Activated CD8-positive, alpha-beta memory T cell treated with anti-CD3 and anti-CD28 coated beads for 36 hours (primary cell): ENCODE measurements at regions not wholly inside any gene's neighbourhood (a gene's known extent, or its start where the extent isn't known, plus 50 kb on each side); places are given as distances from the start of the nearest gene placed in this dataset.
"Not testable (repeated sequence)": the region's sequence is repeated elsewhere in the genome, so short reads cannot be mapped to it uniquely, and the experiment has no call there.

Experiments
- CTCF ChIA-PET: fragments of 350-600 bp; sonication (Branson Sonifier 250); formaldehyde crosslinking; loops from one replicate; lab custom pipeline; 2021; ENCODE audit warnings: antibody characterized with exemption; lab: Charles Lee
- POLR2A ChIA-PET: fragments of 350-600 bp; sonication (Branson Sonifier 250); formaldehyde crosslinking; loops from one replicate; lab custom pipeline; 2021; ENCODE audit warnings: antibody characterized with exemption; lab: Charles Lee

DNA sequence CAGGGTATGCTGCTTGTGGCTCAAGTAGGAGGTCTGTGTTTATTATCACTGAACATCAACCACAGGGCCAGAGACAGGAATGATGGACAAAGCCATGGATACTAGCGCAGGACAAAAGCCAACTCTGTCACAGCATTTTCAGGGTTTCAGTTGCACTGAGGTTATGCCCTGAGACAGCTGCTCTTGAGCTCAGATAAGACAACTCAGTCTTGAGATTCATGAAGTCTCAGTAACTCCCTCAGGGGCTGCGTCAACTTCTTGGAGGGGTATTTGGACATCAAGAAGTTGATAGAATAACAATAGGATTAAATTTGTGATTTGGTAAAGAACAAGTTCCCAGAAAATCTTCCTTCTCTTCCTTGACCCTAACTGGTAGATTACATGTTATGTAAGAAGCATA is 287.0 kb upstream of the SLC14A2 start:
- CTCF ChIA-PET: no interaction called here

GRCh38 chr18:45328811-45329210 is 286.5 kb upstream of the SLC14A2 start:
- ChIA-PET POLR2A (no interaction called here), CTCF (no interaction called here)

More for the DNA sequence above, 287.0 kb upstream of the SLC14A2 start:
- POLR2A ChIA-PET: no interaction called here

DNA sequence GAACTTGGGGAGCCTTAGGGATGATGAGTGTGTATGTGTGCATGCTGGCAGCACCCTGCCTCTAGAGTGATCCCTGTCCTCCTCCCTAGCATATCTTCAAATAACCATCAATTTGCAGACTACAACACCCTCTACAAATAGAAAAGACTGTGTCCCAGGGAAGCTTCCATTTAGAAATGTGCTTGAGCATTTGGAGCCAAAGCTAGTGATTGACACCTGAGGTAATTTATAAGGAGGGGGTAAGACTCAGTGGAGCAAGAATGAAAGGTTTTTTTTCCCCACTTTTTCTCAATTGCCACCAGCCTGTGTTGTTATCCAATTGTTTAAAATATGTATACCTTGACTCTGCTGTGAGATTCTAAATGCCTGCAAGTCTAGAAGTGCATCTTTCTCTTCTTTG is 286.0 kb upstream of the SLC14A2 start:
- CTCF ChIA-PET: no interaction called here
- POLR2A ChIA-PET: no interaction called here

DNA sequence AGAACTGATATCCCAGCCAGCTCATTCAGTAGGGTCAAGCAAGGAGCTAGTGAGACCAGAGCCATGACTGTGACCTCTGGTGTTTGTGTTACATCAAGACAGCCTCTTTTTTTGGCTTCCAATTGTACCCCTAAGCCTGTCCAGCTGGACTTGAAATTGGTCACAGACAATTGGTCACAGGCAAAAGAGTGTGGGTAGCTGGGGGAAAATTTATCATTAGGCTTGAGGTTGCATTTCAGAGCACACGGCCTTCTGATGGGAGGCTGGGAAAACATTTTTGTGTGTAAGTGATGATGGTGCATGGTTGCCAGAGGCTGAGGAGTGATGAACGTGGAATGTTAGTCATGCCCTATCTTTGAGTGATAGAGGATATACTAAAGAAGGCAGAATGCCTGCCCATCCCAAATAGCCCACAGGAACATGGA is 285.1 kb upstream of the SLC14A2 start:
- CTCF ChIA-PET: no interaction called here
- POLR2A ChIA-PET: no interaction called here

GRCh38 chr18:45332871-45333270 is 282.4 kb upstream of the SLC14A2 start:
- CTCF ChIA-PET: no interaction called here
- POLR2A ChIA-PET: no interaction called here

- ChIA-PET POLR2A (no interaction called here), CTCF (no interaction called here)
These were observed 281.1 kb upstream of the SLC14A2 start for GRCh38 chr18:45334191-45334590.

DNA sequence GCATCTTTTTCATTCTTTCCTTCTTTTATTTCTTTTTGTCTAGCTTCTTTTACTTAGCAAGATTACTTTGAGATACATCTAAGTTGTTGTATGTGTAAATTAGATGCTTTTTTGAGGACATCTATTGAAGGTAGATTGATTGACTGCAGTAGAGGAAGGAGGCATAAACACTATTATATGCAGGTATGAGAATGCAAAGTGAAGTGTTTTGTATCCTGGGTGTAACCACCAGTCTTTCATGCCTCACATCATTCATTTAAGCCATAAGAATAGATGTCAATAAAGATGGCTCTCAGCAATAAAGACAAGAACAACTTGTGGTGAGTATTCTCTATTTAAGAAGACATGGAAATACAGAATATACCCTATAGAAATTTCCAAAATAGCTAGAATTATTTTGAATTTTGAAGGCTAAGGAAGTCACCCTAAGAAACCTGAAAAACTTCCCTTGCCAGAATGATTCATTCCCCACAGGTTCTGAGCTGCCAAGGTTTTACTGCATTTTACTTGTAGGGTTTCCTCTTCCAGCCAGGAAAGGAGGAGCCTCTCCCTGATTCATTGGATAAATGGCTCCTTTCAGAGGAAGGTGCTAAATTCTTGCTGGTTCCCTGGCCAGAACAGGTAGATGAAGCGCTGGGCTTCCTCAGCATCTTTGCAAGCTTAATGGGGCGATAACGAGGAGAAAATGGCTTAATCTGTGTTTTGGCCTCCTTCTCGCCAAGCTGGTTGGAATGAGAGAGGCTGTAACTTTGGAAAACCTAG is 279.8 kb upstream of the SLC14A2 start:
- ChIA-PET CTCF (no interaction called here), POLR2A (no interaction called here)

GRCh38 chr18:45336448-45336847 is 278.8 kb upstream of the SLC14A2 start:
- ChIA-PET POLR2A (no interaction called here), CTCF (no interaction called here)

- POLR2A ChIA-PET: no interaction called here
- CTCF ChIA-PET: no interaction called here
These were observed 277.8 kb upstream of the SLC14A2 start for GRCh38 chr18:45337477-45337876.

GRCh38 chr18:45339810-45340550 is 275.3 kb upstream of the SLC14A2 start:
- POLR2A ChIA-PET: no interaction called here
- CTCF ChIA-PET: no interaction called here

- ChIA-PET POLR2A (no interaction called here), CTCF (no interaction called here)
These were observed 274.4 kb upstream of the SLC14A2 start for GRCh38 chr18:45340884-45341283.

DNA sequence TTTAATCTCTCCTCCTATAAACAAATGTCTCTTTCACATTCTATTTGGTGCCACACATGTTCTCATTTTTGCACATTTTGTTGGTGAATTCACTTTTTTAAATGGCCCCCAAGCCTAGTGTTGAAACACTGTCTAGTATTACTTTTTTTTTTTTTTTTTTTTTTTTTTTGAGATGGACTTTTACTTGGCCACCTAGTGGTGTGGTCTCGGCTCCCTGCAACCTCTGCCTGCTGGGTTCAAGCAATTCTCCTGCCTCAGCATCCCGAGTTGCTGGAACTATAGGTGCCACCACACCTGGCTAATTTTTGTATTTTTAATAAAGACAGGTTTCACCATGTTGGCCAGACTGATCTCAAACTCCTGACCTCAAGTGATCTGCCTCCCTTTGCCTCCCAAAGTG is 273.8 kb upstream of the SLC14A2 start:
- ChIA-PET POLR2A (no interaction called here), CTCF (no interaction called here)

- CTCF ChIA-PET: no interaction called here
- POLR2A ChIA-PET: no interaction called here
These were observed 273.1 kb upstream of the SLC14A2 start for GRCh38 chr18:45342166-45342565.

DNA sequence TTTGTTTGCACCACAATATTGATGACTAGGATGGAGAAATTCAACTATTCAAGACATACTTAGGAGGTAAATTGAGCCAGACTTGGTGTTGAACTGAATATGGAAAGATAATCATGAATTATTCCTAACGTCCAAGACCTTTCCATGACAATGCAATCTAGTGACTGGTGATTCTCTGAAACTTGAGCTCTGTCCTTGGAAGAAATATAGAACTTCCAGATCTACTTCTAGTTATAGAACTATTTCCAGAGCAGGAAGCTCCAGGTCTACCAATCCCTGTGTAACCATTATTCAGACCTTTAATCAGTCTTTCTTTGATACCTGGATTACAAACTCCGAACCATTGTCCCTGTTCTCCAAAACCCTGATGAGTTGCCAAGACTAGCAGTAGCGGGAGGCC is 272.6 kb upstream of the SLC14A2 start:
- POLR2A ChIA-PET: no interaction called here
- CTCF ChIA-PET: no interaction called here

DNA sequence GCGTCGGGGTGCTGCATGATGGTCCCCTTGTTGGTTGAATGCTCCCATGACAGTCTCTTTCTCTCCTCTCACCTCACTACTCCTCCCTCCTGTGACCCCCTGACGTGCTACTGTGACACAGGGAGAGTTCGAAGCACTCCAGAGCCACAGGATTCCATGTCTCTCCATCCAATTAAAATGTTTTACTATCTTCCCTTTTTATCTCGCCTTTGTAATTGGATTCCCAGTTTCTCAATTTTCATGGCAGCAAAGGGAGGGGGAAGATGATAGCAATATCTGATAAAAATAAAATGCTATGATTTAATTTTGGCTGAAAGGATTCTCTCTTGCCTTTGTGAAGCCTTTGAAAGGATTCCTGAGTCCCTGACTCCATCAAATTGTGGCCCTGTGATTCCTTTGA is 271.9 kb upstream of the SLC14A2 start:
- POLR2A ChIA-PET: no interaction called here
- CTCF ChIA-PET: no interaction called here

- CTCF ChIA-PET, POLR2A ChIA-PET: not testable (repeated sequence)
These were observed 270.6 kb upstream of the SLC14A2 start for GRCh38 chr18:45344680-45345079.

- POLR2A ChIA-PET: no interaction called here
These were observed 266.3 kb upstream of the SLC14A2 start for GRCh38 chr18:45349019-45349418.

DNA sequence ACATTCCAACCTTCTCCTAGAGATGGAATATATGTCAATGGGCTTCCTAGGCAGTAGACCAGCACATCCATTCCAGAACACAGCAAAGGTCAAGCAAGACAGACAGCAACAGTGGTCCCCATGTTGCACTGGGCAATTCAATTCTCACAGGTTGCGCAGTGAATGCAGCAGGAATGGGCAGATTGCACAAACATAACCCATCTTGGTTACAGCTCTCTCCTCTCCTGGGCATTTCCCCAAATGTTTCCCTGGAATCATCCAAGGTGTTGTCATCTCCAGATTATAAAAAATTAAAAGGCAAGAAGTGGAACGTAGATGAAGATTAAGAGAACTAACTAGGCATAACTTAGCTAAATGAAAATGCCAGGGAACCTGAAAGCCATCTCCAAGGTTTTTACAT is 265.8 kb upstream of the SLC14A2 start:
- ChIA-PET POLR2A (no interaction called here), CTCF (no interaction called here)

More at GRCh38 chr18:45349019-45349418, 266.3 kb upstream of the SLC14A2 start:
- CTCF ChIA-PET: no interaction called here

- POLR2A ChIA-PET: no interaction called here
- CTCF ChIA-PET: no interaction called here
These were observed 264.7 kb upstream of the SLC14A2 start for GRCh38 chr18:45350404-45351156.

GRCh38 chr18:45352874-45353273 is 262.4 kb upstream of the SLC14A2 start:
- CTCF ChIA-PET: no interaction called here
- POLR2A ChIA-PET: no interaction called here
